KMS-11 (cell line): ENCODE measurements at regions not wholly inside any gene's neighbourhood (a gene's known extent, or its start where the extent isn't known, plus 50 kb on each side); places are given as distances from the start of the nearest gene placed in this dataset.

ENCODE experiments used
- H2AFZ ChIP-seq: fragments of 200-600 bp; sonication (generic); 2 replicates; pipeline ENCODE4 v1.6.1; 2016; ENCODE audit warnings: antibody characterized with exemption, mixed run types, low read depth
- H3K27ac ChIP-seq: fragments of 200-600 bp; sonication (generic); 2 replicates; pipeline ENCODE4 v1.6.1; 2016; ENCODE audit warnings: mild to moderate bottlenecking, mixed run types
- H3K27me3 ChIP-seq: fragments of 200-600 bp; sonication (generic); 2 replicates; pipeline ENCODE4 v1.6.1; 2017; ENCODE audit warnings: mild to moderate bottlenecking, low read depth, mixed run types, moderate library complexity; ENCODE audit not compliant: insufficient read depth
- H3K36me3 ChIP-seq: fragments of 200-600 bp; sonication (generic); 2 replicates; pipeline ENCODE4 v1.6.1; 2017; ENCODE audit warnings: mild to moderate bottlenecking, mixed run types; ENCODE audit not compliant: insufficient read depth
- H3K4me1 ChIP-seq: fragments of 200-600 bp; sonication (generic); 2 replicates; pipeline ENCODE4 v1.6.1; 2016; ENCODE audit warnings: mild to moderate bottlenecking, low read depth, mixed run types; ENCODE audit not compliant: poor library complexity, severe bottlenecking
- H3K4me2 ChIP-seq: fragments of 200-600 bp; sonication (generic); 2 replicates; pipeline ENCODE4 v1.7.0; 2016; ENCODE audit warnings: mild to moderate bottlenecking, mixed run types
- H3K4me3 ChIP-seq: fragments of 200-600 bp; sonication (generic); IDR thresholded peaks from 2 replicates; pipeline ENCODE4 v1.6.1; 2017; ENCODE audit warnings: low read depth, low read length, mixed read lengths; ENCODE audit not compliant: insufficient read depth
- H3K79me2 ChIP-seq: fragments of 200-600 bp; sonication (generic); 2 replicates; pipeline ENCODE4 v1.6.1; 2016; ENCODE audit warnings: low read depth, mixed run types; ENCODE audit not compliant: insufficient read depth
- H3K9ac ChIP-seq: fragments of 200-600 bp; sonication (generic); 2 replicates; pipeline ENCODE4 v1.6.1; 2016; ENCODE audit warnings: mild to moderate bottlenecking, mixed run types
- H4K20me1 ChIP-seq: fragments of 200-600 bp; sonication (generic); 2 replicates; pipeline ENCODE4 v1.6.1; 2016; ENCODE audit warnings: mild to moderate bottlenecking, mixed run types; ENCODE audit not compliant: insufficient read depth
- CTCF ChIP-seq: fragments of 200-600 bp; sonication (generic); conservative IDR thresholded peaks from 2 replicates; pipeline ENCODE4 v1.6.1; 2017; ENCODE audit warnings: low read depth, mild to moderate bottlenecking, antibody characterized with exemption, low read length, moderate library complexity, mixed read lengths

DNA sequence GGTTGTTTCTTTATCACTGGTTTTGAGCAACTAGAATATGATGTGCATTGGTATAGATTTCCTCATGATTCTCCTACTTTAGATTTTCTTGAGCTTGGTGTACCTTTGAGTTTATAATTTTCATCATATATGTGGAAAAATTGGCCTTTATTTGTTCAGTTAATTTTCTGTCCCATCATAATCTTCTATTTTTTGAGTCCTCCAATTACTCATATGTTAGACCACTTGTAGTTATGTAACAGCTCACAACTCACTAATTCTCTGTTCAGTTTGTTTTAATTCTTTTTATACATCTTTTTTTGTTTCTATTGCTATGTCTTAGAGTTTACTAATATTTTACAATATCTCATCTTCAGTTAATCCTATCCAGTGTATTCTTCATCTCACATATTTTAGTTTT is 81.3 kb upstream of the LAMA2 start:
- Histone ChIP-seq H3K4me2 (no peak overlapping the region), H3K79me2 (no peaks in the 10 kb centered on the region), H3K27ac (no peak overlapping the region), H3K4me1 (no peaks in the 10 kb centered on the region), H3K9ac (no peak overlapping the region), H3K27me3 (no peaks in the 10 kb centered on the region), H2AFZ (no peak overlapping the region), H3K36me3 (no peaks in the 10 kb centered on the region), H3K4me3 (no peak overlapping the region), H4K20me1 (no peaks in the 10 kb centered on the region)
- TF ChIP-seq CTCF = no peak

DNA sequence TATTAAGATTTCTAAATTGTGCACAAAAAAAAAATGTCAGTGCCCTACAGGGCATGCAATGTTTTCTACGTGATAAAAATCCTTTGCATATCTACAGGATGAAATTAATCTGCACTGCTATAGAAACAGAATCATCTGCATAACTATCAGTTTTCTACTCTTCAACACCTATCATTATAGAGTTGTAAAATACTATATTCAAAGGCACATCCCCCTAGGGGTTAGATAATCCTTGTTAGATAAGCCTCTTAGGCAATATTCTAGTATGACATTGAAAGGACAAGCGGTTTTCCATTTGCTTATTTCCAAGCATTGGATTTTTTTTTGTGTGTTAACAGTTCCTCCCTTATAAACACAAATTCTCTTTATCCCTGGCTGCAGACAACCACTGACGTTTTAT is 98.7 kb upstream of the LAMA2 start:
- H3K27ac ChIP-seq = no peak overlapping the region
- H4K20me1 ChIP-seq = no peaks in the 10 kb centered on the region
- H3K9ac ChIP-seq = no peak overlapping the region
- H3K4me2 ChIP-seq = no peak overlapping the region
- no peaks in the 10 kb centered on the region for H3K27me3 ChIP-seq
- H3K79me2 ChIP-seq = no peaks in the 10 kb centered on the region
- TF ChIP-seq CTCF = no peak
- no peak overlapping the region for H2AFZ ChIP-seq
- no peak overlapping the region for H3K4me3 ChIP-seq
- no peaks in the 10 kb centered on the region for H3K4me1 ChIP-seq
- H3K36me3 ChIP-seq = no peaks in the 10 kb centered on the region

DNA sequence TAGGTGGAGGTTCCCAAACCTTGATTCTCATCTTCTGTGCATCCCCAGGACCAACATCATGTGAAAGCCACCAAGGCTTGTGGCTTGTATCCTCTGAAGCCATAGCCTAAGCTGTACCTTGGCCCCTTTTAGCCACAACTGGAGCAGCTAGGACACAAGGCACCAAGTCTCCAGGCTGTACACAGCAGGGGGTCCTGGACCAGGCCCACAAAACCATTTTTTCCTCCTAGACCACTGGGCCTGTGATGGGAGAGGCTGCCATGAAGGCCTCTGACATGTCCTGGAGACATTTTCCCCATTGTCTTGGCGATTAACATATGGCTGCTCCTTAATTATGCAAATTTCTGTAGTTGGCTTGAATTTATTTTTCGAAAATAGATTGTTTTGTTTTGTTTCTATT is 114.8 kb upstream of the LAMA2 start:
- Histone ChIP-seq H3K27me3 (no peaks in the 10 kb centered on the region), H4K20me1 (no peaks in the 10 kb centered on the region), H3K9ac (no peak overlapping the region), H3K27ac (no peak overlapping the region), H2AFZ (no peak overlapping the region), H3K4me3 (no peak overlapping the region), H3K79me2 (no peaks in the 10 kb centered on the region), H3K4me1 (no peaks in the 10 kb centered on the region), H3K36me3 (no peaks in the 10 kb centered on the region), H3K4me2 (no peak overlapping the region)
- no peak for TF ChIP-seq CTCF

- no peaks in the 10 kb centered on the region for H3K27me3 ChIP-seq
- no peak overlapping the region for H3K4me2 ChIP-seq
- no peaks in the 10 kb centered on the region for H4K20me1 ChIP-seq
- no peak overlapping the region for H3K4me3 ChIP-seq
- H3K79me2 ChIP-seq = no peaks in the 10 kb centered on the region
- no peaks in the 10 kb centered on the region for H3K36me3 ChIP-seq
- no peaks in the 10 kb centered on the region for H3K4me1 ChIP-seq
- no peak overlapping the region for H2AFZ ChIP-seq
- no peak for TF ChIP-seq CTCF
- no peak overlapping the region for H3K27ac ChIP-seq
- no peak overlapping the region for H3K9ac ChIP-seq
Observed at GRCh38 chr6:128767705-128768104, 115.2 kb upstream of the LAMA2 start.

DNA sequence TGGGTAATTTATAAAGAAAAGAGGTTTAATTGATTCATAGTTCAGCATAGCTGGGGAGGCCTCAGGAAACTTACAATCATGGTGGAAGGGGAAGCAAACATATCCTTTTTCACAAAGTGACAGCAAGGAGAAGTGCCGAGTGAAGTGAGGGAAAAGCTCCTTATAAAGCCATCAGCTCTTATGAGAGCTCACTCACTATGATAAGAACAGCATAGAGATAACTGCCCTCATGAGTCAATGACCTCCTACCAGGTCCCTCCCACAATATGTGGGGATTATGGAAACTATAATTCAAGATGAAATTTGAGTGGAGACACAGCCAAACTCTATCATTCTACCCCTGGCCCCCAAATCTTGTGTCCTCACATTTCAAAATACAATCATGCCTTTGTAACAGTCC is 115.8 kb upstream of the LAMA2 start:
- no peak overlapping the region for H2AFZ ChIP-seq
- no peaks in the 10 kb centered on the region for H3K79me2 ChIP-seq
- H3K27me3 ChIP-seq = no peaks in the 10 kb centered on the region
- H3K4me1 ChIP-seq = no peaks in the 10 kb centered on the region
- no peak for TF ChIP-seq CTCF
- no peaks in the 10 kb centered on the region for H3K36me3 ChIP-seq
- H4K20me1 ChIP-seq = no peaks in the 10 kb centered on the region
- H3K27ac ChIP-seq = no peak overlapping the region
- no peak overlapping the region for H3K9ac ChIP-seq
- no peak overlapping the region for H3K4me3 ChIP-seq
- H3K4me2 ChIP-seq = no peak overlapping the region
